Lung (tissue), 11 donors: ENCODE measurements at regions not wholly inside any gene's neighbourhood (a gene's known extent, or its start where the extent isn't known, plus 50 kb on each side); places are given as distances from the start of the nearest gene placed in this dataset.

ENCODE experiments used
- ATAC-seq: fragments of 200-7000 bp; cut with Tn5 transposase; one replicate; pipeline ENCODE4 v1.9.1; 2020; ENCODE audit warnings: moderate number of reproducible peaks; ENCODE audit not compliant: insufficient read depth, low FRiP score
- DNase-seq, 3 donors: peaks; one replicate each; pipeline ENCODE4 v3.0.0-alpha.2; 2013 to 2017
- H3K27ac ChIP-seq, 2 donors: one replicate each; pipeline ENCODE4 v1.5.1; 2013; ENCODE audit warnings: mild to moderate bottlenecking in 2 of 2, moderate library complexity in 2 of 2, control low read depth in 1 of 2, inconsistent platforms in 1 of 2, low read depth in 1 of 2, low read length in 1 of 2
- H3K27me3 ChIP-seq, 3 donors: one replicate each; pipeline ENCODE4 v1.5.1; 2013; ENCODE audit warnings: low read length in 2 of 3; ENCODE audit not compliant: control insufficient read depth in 3 of 3, insufficient read depth in 3 of 3
- H3K36me3 ChIP-seq, 4 donors: one replicate each; pipeline ENCODE4 v1.5.1; 2013; ENCODE audit warnings: low read length in 4 of 4, mild to moderate bottlenecking in 1 of 4, moderate library complexity in 1 of 4; ENCODE audit not compliant: control insufficient read depth in 4 of 4, insufficient read depth in 4 of 4
- H3K4me1 ChIP-seq, 5 donors: one replicate each; pipeline ENCODE4 v1.5.1; 2013; ENCODE audit warnings: low read length in 5 of 5, mild to moderate bottlenecking in 2 of 5, moderate library complexity in 1 of 5; ENCODE audit not compliant: control insufficient read depth in 5 of 5, insufficient read depth in 5 of 5
- H3K4me3 ChIP-seq: one replicate; pipeline ENCODE4 v1.5.1; 2013; ENCODE audit warnings: mild to moderate bottlenecking, control low read depth, moderate library complexity
- H3K9ac ChIP-seq, 2 donors: one replicate each; pipeline ENCODE4 v1.5.1; 2013; ENCODE audit warnings: low read length in 2 of 2, control low read depth in 1 of 2; ENCODE audit not compliant: insufficient read depth in 1 of 2
- H3K9me3 ChIP-seq, 4 donors: one replicate each; pipeline ENCODE4 v1.5.1; 2013; ENCODE audit warnings: low read length in 3 of 4, mild to moderate bottlenecking in 1 of 4, moderate library complexity in 1 of 4; ENCODE audit not compliant: control insufficient read depth in 4 of 4, insufficient read depth in 3 of 4
- CTCF ChIP-seq: IDR thresholded peaks from 2 replicates; pipeline ENCODE4 v1.5.1; 2012; ENCODE audit warnings: mild to moderate bottlenecking; ENCODE audit errors: control extremely low read depth, extremely low read depth
- WGBS, 2 donors: extraction: QIAGEN DNeasy Blood & Tissue Kit; methylation state at CpG; one replicate each; pipeline ENCODE4 v1.1.7; 2013; 5-methylcytosine and 5-hydroxymethylcytosine counted together
- donor health status: control.
- donor health status: control.
- donor health status: Bipolar disorder and iron deficiency.
- donor health status: healthy.
- donor health status: DM: yes; HTN: yes; CAD: no.

DNA sequence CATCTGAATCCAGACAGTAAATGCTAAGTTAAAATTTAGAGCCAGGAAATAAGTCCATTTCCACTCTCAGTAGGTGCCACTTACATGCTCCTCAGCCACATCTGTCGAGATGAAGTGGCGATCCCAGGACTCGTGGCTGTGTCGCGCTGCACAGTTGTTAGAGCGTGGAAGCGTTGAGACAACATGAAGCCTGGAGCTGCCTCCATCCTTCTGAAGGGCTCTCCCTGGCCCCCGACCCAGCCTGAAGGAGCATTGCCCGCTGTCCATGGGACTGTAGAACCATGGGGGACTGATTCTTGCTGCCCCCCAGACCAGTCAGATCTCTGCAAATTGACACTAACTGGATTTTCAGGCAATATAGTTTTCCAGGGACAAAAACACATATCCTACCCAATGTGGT is 58.9 kb downstream of the IRX1 start:
- no peak for TF ChIP-seq CTCF
- H3K9me3 ChIP-seq, result peaks cover 0 to 4% (median 0%) of the 10 kb centered on the region in 4 donors
- no peaks in the 10 kb centered on the region for H3K27me3 ChIP-seq
- no peak overlapping the region for H3K9ac ChIP-seq
- no peaks in the 10 kb centered on the region for H3K36me3 ChIP-seq
- no peak overlapping the region for H3K27ac ChIP-seq
- 84 to 90% methylated on average over 9 of the region's 9 CpGs for WGBS, 2 donors
- DNase-seq (no peak), ATAC-seq (no peak)
- no peak overlapping the region for H3K4me3 ChIP-seq
- no peaks in the 10 kb centered on the region for H3K4me1 ChIP-seq

GRCh38 chr5:3656803-3657202 is 61.2 kb downstream of the IRX1 start:
- no peak for TF ChIP-seq CTCF

GRCh38 chr5:3657364-3658022 is 61.9 kb downstream of the IRX1 start:
- no peak for TF ChIP-seq CTCF
- DNase-seq (no peak), ATAC-seq (no peak)
- H3K9ac ChIP-seq, result no peak overlapping the region
- no peak overlapping the region for H3K4me3 ChIP-seq
- H3K27ac ChIP-seq, result no peak overlapping the region
- no peaks in the 10 kb centered on the region for H3K9me3 ChIP-seq
- no peaks in the 10 kb centered on the region for H3K36me3 ChIP-seq
- 85 to 86% methylated on average over 18 of the region's 18 CpGs for WGBS, 2 donors
- H3K4me1 ChIP-seq, result no peaks in the 10 kb centered on the region
- no peaks in the 10 kb centered on the region for H3K27me3 ChIP-seq

More at GRCh38 chr5:3656803-3657202, 61.2 kb downstream of the IRX1 start:
- 76% methylated on average over 7 of the region's 7 CpGs for WGBS, 2 donors
- no peaks in the 10 kb centered on the region for H3K36me3 ChIP-seq
- ATAC-seq (no peak), DNase-seq (no peak)
- no peaks in the 10 kb centered on the region for H3K27me3 ChIP-seq
- H3K9ac ChIP-seq, result no peak overlapping the region
- H3K4me1 ChIP-seq, result no peaks in the 10 kb centered on the region
- H3K27ac ChIP-seq, result no peak overlapping the region
- no peaks in the 10 kb centered on the region for H3K9me3 ChIP-seq
- no peak overlapping the region for H3K4me3 ChIP-seq

GRCh38 chr5:3658929-3659328 is 63.3 kb downstream of the IRX1 start:
- ATAC-seq, result no peak
- Histone ChIP-seq H3K4me1 (no peaks in the 10 kb centered on the region), H3K9me3 (no peaks in the 10 kb centered on the region), H3K27me3 (no peaks in the 10 kb centered on the region), H3K36me3 (no peaks in the 10 kb centered on the region), H3K27ac (no peak overlapping the region), H3K9ac (no peak overlapping the region), H3K4me3 (no peak overlapping the region)
- 88 to 92% methylated on average over 10 of the region's 10 CpGs for WGBS, 2 donors
- DNase-seq, result no peak
- no peak for TF ChIP-seq CTCF
